Ramos (cell line): ENCODE measurements at regions not wholly inside any gene's neighbourhood (a gene's known extent, or its start where the extent isn't known, plus 50 kb on each side); places are given as distances from the start of the nearest gene placed in this dataset.
"Not testable (repeated sequence)": the region's sequence is repeated elsewhere in the genome, so short reads cannot be mapped to it uniquely, and the experiment has no call there.

Experiments
- in situ Hi-C: fragments of 300-500 bp; cut with MboI; formaldehyde crosslinking; loops from one replicate; pipeline ENCODE4 v1.14.3; 2022; ENCODE audit warnings: low sequenced_read_pairs; ENCODE audit not compliant: unreplicated experiment

DNA sequence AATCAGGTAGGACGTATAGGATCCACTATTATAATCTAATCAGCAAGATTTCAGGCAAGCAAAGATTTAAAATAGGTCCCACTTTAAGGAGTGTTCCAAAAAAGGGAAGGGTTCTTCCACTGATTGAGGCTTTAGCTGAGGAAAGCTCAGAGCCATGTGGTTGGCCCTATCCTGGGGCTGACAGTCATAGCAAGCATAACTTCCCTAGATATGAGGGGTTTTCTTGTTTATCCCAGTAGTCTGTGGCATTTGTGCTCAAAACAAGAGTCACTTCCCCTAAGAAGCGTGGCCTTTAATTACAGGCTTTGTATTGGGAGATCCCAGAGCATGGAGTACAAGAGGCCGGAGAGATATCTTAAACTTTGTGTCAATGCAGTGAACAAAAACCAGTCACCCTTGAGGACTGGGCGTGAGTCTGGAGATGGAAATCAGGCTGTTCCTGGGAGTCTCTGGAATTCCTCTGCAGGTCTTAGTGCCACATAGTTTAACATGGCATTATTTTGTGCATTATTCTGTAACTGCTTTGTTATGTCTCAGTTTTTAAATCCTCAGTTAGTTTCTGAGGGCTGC lies 136.9 kb upstream of the FBXO11 start:
- in situ Hi-C loops: no loop called here

DNA sequence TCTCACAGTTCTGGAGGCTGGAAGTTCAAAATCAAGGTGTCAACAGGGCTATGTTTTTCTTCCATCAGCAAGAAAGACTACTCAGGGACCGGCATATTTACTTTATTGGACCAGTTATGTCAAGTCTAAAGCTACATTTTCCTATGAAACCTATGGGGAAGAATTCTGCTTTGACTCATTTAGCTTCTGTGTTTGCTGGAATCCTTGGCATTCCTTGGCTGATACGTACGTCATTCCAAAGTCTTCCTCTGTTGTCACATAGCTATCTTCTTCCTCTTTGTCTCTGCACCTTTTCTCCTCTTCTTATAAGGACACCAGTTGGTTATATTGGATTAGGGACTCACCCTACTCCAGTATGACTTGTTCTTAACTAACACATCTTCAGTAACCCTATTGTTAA lies 137.4 kb upstream of the FBXO11 start:
- in situ Hi-C loops: no loop called here

DNA sequence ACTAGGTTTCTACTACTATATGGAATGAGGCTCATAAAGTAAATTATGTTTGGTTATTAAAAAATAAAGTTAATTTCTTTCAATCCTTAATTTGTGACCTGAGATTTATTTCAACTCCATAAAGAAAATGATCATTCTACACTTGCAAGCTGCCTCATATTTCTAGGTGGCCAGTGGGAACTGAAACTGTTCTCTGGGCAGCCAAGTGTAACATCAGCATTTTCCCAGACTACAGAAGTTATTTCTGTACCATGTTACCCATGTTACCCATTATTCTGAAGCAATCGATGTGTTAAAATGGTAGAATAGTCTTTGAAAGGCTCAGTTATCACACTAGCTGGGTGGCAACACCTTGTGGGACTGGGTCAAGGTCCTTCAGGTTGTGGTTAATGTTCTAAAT lies 139.3 kb upstream of the FBXO11 start:
- in situ Hi-C loops: no loop called here

DNA sequence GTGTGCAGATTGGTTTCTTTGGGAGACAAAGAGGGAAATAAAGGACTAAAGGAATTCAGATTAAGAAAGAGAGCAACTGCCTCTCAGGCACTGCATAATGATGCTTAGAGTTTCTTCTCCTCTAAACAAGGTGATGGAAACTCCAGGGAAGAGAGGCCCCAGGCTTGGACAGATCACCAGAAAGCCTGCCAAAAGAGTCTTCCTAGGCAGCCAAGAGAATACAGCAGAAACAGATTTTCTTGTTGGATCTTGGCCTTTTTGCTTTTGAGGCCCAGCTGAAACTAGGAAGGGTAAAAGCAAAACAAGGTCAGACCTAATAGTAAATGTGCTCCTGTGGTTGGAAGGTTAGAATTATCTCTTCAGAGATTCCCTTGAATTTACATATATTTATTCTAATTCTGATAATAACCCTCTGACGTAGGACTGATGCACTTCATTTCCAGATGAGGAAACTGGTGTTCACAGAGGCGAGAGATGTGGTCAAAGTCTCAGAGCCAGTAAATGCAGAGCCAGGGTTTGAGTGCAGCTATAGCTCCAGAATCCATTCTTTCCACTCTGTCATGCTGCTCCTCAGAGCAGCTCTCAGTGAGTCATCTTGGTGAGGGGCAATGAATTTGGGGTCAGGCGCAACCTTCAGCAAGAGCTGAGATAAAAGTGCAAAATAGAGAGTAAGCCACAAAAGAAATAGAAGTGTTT lies 142.3 kb upstream of the FBXO11 start:
- in situ Hi-C loops: no loop called here

DNA sequence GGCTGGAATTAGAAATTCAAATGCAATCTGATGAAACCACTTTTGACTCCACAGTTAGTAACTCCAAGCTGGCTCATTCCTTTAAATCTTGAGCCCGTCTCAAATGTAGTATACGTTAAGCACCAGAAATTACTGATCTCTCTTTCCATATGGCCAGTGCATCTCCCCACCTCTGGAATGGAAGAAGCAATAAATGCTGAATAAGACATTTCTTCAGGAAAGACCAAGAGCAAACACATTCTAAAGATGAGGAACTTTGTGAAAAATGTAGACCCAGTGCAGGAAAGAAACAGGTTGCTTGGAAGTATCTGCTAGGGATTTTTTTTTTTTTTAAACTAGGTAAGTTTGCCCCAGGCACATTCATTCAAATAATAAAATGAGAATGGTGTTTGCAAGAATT lies 143.1 kb upstream of the FBXO11 start:
- in situ Hi-C loops: no loop called here

DNA sequence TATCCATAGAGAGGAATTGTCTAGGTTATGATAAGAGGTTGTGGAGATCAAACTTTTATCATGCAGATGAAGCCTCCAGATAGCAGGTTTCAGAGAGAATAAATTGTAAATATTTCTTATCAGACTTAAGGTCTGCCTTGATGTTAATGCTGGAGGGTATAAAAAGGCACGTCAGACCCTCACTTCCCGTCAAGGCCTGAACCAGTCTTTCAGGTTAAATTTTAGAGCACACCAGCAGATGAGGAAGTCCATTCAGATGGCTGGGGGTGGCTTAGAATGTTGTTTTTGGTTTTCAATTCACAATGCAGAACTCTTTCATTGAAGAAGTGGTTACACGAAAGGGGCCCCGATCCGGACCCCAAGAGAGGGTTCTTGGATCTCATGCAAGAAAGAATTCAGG lies 144.4 kb upstream of the FBXO11 start:
- in situ Hi-C loops: no loop called here

DNA sequence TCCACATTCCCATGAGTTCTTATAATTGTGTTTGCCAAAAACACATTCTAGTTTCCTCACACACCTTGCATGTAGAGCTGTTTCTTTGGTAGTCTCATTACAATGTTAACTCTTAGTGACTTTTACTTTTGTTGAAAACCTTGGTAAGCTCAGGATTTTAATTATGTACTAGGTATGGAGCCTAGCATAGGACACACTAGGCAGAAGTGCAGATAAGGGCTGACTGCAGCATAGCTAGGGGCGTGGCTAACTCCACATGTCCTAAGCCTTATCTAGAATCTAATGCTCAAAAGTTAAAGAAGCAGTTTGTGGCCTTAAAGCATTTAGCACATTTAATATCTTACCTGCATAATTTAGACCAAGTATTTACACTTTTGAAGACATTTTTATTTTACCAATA lies 153.7 kb upstream of the FBXO11 start:
- in situ Hi-C loops: no loop called here

DNA sequence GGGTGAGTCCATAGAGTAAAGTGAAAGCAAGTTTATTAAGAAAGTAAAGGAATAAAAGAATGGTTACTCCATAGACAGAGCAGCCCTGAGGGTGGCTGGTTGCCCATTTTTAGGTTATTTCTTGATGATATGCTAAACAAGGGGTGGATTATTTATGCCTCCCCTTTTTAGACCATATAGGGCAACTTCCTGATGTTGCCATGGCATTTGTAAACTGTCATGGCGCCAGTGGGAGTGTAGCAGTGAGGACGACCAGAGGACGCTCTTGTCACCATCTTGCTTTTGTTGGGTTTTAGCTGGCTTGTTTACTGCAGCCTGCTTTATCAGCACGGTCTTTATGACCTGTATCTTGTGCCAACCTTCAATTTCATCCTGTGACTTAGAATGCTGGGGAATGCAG lies 155.4 kb upstream of the FBXO11 start:
- in situ Hi-C loops: not testable (repeated sequence)

DNA sequence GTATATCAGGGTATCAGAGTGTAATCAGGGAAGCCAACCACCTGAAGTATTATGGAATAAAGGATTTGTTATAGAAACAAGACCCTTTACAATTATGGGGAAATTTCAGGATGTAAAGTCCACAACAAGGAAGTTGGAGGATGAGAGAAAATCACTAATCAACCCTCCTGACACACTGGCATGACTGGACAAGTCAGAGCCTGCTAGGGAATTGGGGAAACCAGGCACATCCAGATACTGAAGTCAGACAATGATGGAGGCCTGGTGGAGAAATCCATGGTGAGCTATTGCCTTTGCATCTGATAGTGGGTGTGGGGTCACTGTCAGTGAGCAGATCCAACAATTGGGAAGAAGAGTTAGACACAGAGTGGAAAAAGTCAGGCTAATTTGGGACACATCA lies 158.8 kb upstream of the FBXO11 start:
- in situ Hi-C loops: no loop called here

DNA sequence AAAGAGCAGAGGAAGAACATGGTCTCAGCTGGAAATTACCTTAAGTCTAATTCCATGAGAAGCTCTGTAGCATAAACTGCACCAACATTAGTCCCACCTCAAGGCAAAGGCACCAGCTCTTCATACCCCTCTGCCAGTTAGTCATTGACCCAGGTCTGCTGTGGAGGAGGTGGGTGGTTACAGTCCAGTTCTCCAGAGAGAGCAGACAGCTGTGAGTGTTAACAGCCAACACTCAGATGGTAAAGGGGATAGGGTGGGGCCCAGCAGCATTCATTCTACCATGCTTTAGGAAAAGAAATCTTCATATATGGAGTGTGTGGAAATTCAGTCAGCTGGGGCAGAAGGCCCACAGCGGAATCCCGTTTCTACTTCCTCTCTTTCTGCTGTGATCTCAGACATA lies 159.7 kb upstream of the FBXO11 start:
- in situ Hi-C loops: no loop called here

DNA sequence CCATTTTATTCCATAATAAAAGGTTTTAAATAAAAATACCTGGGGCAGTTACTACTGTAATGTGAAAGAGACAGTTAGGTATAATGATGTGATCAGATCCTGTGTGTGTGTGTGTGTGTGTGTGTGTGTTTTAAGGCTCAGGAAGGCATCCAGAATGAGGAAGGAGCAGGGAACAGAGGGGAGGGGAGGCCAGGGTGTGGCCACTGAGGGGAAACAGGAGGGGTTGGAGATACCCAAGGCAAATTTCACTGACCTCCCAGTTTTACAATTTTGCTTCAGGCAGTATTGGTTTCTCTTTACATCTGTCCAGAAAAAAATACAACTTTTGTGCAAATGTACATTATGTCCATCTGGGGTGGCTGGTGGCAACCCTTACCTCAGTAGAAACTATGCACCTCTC lies 163.5 kb upstream of the FBXO11 start:
- in situ Hi-C loops: no loop called here

DNA sequence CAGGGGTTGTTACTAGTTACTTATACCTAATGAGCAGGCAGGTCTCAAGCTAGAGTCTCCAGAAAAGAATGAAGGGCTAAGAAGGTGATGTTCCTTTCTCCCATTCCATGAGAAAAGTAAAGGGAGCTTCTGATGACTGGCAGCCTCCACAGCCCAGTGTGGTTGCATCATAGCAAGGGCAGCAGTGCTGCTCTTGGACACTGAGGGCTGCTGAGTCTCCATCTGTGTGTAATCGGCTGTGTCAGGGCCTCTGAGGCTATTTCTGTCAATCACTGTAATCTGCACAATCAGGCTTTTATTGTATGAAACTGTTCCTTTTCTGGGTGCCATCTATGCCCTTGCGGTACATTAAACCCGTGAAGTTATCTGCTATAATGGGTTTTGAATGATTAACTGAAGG lies 164.1 kb upstream of the FBXO11 start:
- in situ Hi-C loops: no loop called here

DNA sequence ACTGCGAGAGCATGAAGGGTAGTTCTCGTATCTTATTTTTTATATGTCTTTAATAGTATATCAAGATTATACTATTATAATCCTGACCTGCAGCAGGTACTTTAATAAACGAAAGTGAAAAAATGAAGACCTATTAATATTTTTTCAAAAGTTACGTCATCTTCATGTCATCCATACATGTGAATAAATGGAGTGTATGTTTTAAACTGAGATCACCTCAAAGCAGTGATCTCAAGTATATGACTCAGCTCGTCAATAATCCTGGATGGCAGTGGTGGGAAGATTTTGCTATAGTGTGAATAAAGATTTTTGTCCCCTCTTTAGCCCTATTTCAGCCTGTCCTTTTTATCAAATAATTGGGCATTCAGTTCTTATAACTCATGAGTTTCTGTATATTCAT lies 166.3 kb upstream of the FBXO11 start:
- in situ Hi-C loops: no loop called here

DNA sequence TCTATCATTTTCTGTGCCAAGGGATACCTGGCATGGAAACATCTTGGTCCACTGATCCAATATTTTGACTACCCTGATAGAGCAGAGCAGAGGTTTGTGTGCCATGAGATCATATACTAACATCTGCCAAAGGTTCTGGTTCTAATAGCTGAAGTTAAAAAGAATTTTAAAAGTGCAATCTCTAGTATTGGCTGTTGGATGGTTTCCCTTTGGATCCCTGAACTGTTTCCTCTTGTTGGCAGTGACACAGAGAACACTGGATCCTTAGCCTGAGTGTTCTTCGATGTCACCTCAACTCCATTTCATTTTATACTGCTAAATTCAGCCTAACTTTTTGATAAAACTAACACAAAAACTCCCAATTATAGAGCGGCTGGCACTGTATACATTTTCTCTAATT lies 169.3 kb upstream of the FBXO11 start:
- in situ Hi-C loops: no loop called here

DNA sequence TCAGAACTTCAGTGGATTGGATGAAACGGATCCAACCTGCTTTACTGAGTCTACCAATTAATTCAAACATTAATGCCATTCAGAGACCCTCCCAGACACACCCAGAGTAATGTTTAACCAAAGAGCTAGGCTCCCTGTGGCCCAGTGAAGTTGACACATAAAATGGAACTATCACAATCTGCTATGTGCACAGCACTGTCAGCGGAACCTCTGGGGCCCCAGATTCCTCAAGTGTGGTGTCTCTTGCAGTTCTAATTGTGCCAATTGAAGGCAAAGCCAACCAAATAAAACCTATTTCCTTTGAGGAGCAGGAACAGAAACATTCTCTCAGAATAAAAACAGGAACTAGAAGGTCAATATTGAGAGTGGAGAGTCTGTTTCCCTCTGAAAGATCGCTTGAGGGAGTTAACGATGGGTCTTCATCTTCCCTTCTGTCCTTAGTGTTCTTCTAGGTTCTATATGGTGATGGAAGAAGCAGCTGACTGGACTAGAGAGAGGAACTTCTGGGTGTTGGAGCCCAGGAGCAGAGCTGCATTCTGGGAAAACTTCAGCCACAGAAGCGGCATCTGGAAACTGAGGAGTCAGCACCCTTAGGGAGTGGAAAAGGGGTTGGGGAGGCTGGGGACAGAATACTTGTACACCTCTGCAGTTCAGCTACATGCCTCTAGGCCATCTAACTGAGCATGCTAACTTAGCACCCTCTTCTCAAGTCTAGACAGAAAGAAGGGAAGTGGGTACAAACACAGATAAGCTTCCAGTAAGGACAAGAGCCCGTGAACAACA lies 174.4 kb upstream of the FBXO11 start:
- in situ Hi-C loops: no loop called here

DNA sequence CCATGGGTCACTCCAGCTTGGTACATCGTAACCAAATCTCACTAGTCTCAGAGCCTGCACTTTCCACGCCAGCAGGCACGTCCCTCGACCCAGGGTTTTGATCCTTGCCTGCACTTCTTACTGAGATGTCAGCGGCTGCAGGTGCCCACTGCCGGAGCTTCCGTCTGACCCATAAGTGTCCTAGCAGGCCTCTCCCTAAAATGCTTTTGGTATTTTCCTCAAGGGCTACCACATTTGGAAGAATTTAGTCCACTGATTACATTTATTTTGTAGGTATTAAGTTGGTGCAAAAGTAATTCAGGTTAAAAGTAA lies 175.0 kb upstream of the FBXO11 start:
- in situ Hi-C loops: no loop called here

DNA sequence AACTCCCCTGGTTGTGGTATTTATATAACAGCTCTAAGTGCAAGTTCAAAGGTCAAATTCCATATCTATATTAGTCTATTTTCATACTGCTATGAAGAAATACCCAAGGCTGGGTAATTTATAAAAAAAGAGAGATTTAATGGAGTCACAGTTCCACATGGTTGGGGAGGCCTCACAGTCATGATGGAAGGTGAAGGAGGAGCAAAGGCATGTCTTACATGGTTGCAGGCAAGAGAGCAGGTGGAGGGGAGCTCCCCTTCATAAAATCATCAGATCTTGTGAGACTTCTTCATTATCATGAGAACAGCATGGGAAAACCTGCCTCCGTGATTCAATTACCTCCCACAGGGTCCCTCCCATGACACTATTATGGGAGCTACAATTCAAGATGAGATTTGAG lies 179.6 kb upstream of the FBXO11 start:
- in situ Hi-C loops: no loop called here

DNA sequence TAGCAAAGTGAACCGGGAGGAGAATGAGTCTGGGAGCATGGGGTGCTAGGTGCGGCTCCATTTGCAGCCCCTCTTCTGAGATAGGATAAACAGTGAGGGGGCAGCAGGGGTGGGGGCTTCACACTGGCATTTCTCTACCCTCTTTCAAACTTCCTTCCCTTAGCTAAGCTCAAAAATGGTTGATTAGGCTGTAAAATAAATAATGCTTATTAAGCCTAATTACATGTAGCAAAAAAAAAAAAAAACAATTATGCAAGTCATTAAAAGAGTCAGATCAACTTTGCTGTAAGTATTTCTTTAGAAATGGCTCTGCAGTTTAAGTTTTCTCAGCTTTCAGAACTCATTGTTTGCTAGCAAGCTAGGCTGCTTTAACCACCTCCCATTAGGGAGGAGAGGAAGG lies 182.7 kb upstream of the FBXO11 start:
- in situ Hi-C loops: no loop called here

DNA sequence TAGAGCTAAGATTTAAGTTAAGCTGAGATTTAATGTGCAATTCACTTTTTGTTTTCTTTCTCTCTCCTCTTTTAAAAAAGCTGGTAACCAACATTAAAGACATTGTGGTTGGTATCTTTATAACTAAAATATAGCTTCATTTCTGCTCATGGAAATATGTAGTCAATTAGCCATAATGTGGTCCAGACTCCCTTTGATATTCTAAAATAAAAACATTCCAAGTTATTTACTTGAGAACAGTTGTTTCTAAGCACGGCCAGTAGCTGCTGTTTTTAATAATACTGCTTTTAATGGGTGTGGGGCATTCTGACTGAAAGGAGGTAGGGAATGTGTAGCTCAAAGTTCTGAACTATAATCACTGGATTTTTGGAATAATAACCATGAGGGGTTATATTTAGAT lies 183.3 kb upstream of the FBXO11 start:
- in situ Hi-C loops: no loop called here

DNA sequence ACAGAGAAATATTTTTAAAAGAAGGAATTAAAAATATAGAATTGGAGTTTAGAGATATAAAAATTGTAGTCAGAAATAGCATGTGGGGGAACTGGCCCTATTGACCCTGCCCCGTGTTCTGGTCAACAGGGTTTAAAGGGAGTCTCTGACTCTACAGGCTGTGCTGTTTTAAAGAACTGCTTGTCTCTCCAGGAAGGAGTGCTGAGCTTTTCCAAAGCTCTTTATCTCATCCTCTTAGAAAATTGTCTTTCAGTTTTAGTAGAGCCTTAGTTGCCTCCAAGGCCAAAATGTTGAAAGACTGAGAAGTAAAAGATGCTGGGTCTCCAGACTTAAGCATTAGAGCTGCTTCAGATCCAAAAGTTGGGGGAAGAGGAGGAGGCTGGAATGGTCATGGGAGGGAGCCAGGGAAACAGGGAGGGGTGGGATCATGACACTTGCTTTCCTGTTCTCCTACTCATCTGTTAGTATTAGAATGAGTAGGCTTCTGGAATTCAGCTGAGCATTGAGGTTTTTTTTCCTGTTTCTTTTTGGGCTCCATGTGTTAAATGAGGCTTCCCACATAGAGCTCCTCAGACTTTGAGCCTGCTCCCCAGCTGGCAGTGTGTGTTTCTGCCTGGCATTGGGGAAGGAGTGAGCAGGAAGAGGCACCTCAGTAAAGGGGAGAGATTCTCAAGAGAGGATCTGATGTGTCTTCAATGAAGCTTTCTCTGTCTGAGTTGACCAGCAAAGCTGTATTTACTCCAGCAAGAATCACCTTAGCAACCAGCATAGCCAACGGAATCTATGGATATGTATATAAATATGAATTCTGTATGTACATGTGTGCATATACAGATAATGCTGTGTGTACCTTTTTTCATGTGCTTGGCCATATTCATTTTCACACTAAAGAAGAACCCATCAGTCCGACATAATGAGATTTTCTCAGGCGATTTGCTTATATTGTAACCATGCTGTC lies 186.8 kb upstream of the FBXO11 start:
- in situ Hi-C loops: no loop called here

DNA sequence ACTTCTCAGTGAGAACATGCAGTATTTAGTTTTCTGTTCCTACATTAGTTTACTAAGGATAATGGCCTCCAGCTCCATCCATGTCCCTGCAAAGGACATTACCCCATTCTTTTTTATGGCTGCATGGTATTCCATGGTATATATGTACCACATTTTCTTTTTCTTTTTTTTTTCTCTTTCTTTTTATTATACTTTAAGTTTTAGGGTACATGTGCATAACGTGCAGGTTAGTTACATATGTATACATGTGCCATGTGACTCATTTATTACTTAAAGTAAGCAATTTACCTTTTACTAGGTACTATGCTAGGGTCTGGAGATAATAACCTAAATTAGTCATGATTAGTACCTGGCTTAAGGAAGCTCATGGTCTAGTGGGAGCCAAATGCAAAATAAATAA lies 190.5 kb upstream of the FBXO11 start:
- in situ Hi-C loops: not testable (repeated sequence)
